Stomach (tissue), 8 donors: ENCODE measurements at regions not wholly inside any gene's neighbourhood (a gene's known extent, or its start where the extent isn't known, plus 50 kb on each side); places are given as distances from the start of the nearest gene placed in this dataset.

Experiments used
- DNase-seq, 2 donors: peaks; one replicate each; pipeline versions ENCODE4 v3.0.0 to v3.0.0-alpha.2; 2013 to 2019
- H3K27ac ChIP-seq, 5 donors: fragments of 200-600 bp in 4 of 5; sonication (generic) in 4 of 5; one replicate each; pipeline ENCODE4 v1.5.1; 2013 to 2019; ENCODE audit warnings: mild to moderate bottlenecking in 1 of 5, moderate library complexity in 1 of 5
- H3K27me3 ChIP-seq, 3 donors: fragments of 200-600 bp; sonication (generic); one replicate each; pipeline ENCODE4 v1.5.1; 2017 to 2019; ENCODE audit warnings: mixed run types in 1 of 3
- H3K36me3 ChIP-seq, 4 donors: fragments of 200-600 bp; sonication (generic); 1 replicate in 3 of 4; 2 replicates in 1 of 4; pipeline ENCODE4 v1.5.1; 2016 to 2019
- H3K4me1 ChIP-seq, 4 donors: fragments of 200-600 bp; sonication (generic); one replicate each; pipeline ENCODE4 v1.5.1; 2016 to 2019
- H3K4me3 ChIP-seq, 4 donors: fragments of 200-600 bp; sonication (generic) in 3 of 4; one replicate each; pipeline ENCODE4 v1.5.1; 2016 to 2019; ENCODE audit warnings: mild to moderate bottlenecking in 1 of 4
- H3K9me3 ChIP-seq, 4 donors: fragments of 200-600 bp; sonication (generic); one replicate each; pipeline ENCODE4 v1.5.1; 2016 to 2019
- EP300 ChIP-seq: sonication (generic); formaldehyde crosslinking; IDR thresholded peaks from one replicate; pipeline ENCODE4 v1.6.1; 2017; ENCODE audit warnings: antibody characterized with exemption
- POLR2A ChIP-seq, 4 donors: fragments of 450-650 bp; IDR thresholded peaks; one replicate each; pipeline ENCODE4 v1.6.1; 2016; ENCODE audit warnings: antibody characterized with exemption in 4 of 4, control low read depth in 2 of 4, mild to moderate bottlenecking in 1 of 4, moderate library complexity in 1 of 4
- POLR2AphosphoS5 ChIP-seq, 3 donors: sonication (generic); formaldehyde crosslinking; IDR thresholded peaks; one replicate each; pipeline ENCODE4 v1.6.1; 2016; ENCODE audit warnings: antibody characterized with exemption in 3 of 3
- WGBS, 5 donors: extraction: QIAGEN DNeasy Blood & Tissue Kit in 3 of 5; methylation state at CpG; one replicate each; pipeline versions ENCODE4 v1.1.5 to v1.1.7; 2013 to 2018; 5-methylcytosine and 5-hydroxymethylcytosine counted together
- intact Hi-C: fragments of 100-400 bp; cut with DNase I; formaldehyde crosslinking; loops from one replicate; pipeline ENCODE4 v1.15.1; 2023; ENCODE audit warnings: low total_unique reads
- TF ChIP-seq, protein P1 (sequence below), 7 experiments: fragments of 450-650 bp in 4 of 7; fragments of 200-600 bp in 3 of 7; sonication (generic) in 3 of 7; IDR thresholded peaks; one replicate each; pipeline ENCODE4 v1.5.1; 2016 to 2019; ENCODE audit warnings: antibody characterized with exemption in 7 of 7, control low read depth in 2 of 7, mild to moderate bottlenecking in 1 of 7
- donor health status: healthy with polysubstance abuse.
- donor health status: Bipolar disorder and iron deficiency.
- donor health status: healthy.

DNA sequence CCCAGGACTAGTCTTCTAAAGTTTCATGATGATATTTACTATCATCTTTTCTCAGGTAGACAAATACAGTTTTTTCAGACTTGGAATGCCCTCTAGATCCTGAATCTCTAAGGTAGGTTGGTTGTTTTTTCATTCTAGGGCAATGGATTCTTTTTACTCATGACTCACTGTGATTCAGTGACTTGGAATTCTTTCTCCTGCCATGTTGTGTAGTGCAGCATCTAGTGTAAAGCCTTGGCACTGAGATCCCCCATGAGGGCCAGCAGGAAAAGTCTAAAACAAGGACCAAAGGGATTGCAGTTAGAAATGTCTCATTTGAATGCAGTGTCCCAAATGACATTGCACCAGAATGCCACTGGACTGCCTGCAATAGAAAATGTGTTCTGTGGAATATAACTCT, 430.4 kb downstream of the NEBL start:
- Histone ChIP-seq H3K4me3 (no peak overlapping the region), H3K27ac (no peak overlapping the region), H3K9me3 (peaks cover 0 to 16% (median 8%) of the 10 kb centered on the region in 4 donors), H3K4me1 (no peaks in the 10 kb centered on the region), H3K36me3 (no peaks in the 10 kb centered on the region), H3K27me3 (no peaks in the 10 kb centered on the region)
- DNase-seq: no peak
- intact Hi-C loops: no loop called here
- TF ChIP-seq, protein P1, sequence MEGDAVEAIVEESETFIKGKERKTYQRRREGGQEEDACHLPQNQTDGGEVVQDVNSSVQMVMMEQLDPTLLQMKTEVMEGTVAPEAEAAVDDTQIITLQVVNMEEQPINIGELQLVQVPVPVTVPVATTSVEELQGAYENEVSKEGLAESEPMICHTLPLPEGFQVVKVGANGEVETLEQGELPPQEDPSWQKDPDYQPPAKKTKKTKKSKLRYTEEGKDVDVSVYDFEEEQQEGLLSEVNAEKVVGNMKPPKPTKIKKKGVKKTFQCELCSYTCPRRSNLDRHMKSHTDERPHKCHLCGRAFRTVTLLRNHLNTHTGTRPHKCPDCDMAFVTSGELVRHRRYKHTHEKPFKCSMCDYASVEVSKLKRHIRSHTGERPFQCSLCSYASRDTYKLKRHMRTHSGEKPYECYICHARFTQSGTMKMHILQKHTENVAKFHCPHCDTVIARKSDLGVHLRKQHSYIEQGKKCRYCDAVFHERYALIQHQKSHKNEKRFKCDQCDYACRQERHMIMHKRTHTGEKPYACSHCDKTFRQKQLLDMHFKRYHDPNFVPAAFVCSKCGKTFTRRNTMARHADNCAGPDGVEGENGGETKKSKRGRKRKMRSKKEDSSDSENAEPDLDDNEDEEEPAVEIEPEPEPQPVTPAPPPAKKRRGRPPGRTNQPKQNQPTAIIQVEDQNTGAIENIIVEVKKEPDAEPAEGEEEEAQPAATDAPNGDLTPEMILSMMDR (IDR thresholded peaks at IDR 0.05): no peak
- no peak for TF ChIP-seq POLR2A (IDR thresholded peaks at IDR 0.05)
- no peak for TF ChIP-seq POLR2AphosphoS5 (IDR thresholded peaks at IDR 0.05)
- TF ChIP-seq EP300: no peak

DNA sequence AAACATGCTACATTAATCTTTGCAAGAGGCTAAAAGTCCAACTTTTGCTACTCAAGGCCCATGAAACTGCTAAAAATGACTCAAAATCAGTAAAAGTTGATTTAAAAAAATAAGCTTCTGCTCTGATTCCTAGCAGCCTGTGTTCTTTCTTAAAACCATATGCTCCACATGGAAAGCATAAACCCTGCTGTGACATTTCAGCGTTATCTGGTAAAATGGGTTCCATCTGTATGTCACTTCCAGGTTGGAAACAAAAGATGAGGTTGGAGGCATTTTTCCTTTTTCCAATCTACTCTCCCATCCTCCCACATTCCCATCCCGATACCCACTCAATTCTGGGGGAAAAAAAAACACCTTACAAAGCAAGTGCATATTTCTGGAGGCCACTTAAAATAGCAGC, 439.5 kb downstream of the NEBL start:
- intact Hi-C loops: no loop called here
- 71 to 84% (median 80%) methylated on average over 2 of the region's 2 CpGs for WGBS, 5 donors

DNA sequence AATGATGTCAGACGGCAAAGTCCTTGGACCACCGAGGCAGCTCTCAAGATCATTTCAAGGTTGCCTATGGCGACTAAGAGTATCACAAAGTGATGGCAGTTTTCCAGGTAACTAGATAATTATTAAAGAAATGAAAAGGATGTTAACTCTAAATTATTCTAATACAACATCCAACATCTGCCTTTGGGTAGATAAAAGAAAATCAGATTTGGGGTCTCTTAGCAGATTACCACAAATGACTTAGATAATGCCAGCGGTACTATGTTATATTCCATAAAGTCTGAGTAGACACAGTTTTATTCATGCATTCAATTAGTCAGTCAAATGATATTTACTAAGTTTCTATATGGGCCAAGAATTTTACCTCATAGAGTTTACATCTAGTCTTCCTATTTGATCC, 441.3 kb downstream of the NEBL start:
- no peak overlapping the region for H3K27ac ChIP-seq
- H3K9me3 ChIP-seq: no peaks in the 10 kb centered on the region
- no peak for DNase-seq
- TF ChIP-seq, protein P1 (IDR thresholded peaks at IDR 0.05): no peak
- TF ChIP-seq POLR2A (IDR thresholded peaks at IDR 0.05) (no peak), EP300 (no peak), POLR2AphosphoS5 (IDR thresholded peaks at IDR 0.05) (no peak)
- no peaks in the 10 kb centered on the region for H3K36me3 ChIP-seq
- H3K4me1 ChIP-seq: no peaks in the 10 kb centered on the region
- WGBS, 5 donors: 67 to 83% (median 71%) methylated on average over 4 of the region's 4 CpGs
- no peak overlapping the region for H3K4me3 ChIP-seq
- intact Hi-C loops: no loop called here
- H3K27me3 ChIP-seq: no peaks in the 10 kb centered on the region

More for the DNA sequence above, 439.5 kb downstream of the NEBL start:
- H3K36me3 ChIP-seq: no peaks in the 10 kb centered on the region
- H3K9me3 ChIP-seq: no peaks in the 10 kb centered on the region
- no peak overlapping the region for H3K27ac ChIP-seq
- H3K4me3 ChIP-seq: no peak overlapping the region
- H3K27me3 ChIP-seq: no peaks in the 10 kb centered on the region
- TF ChIP-seq, protein P1 (IDR thresholded peaks at IDR 0.05): no peak
- TF ChIP-seq POLR2AphosphoS5 (IDR thresholded peaks at IDR 0.05): no peak
- TF ChIP-seq POLR2A (IDR thresholded peaks at IDR 0.05): no peak
- no peak for TF ChIP-seq EP300
- no peaks in the 10 kb centered on the region for H3K4me1 ChIP-seq
- no peak for DNase-seq

DNA sequence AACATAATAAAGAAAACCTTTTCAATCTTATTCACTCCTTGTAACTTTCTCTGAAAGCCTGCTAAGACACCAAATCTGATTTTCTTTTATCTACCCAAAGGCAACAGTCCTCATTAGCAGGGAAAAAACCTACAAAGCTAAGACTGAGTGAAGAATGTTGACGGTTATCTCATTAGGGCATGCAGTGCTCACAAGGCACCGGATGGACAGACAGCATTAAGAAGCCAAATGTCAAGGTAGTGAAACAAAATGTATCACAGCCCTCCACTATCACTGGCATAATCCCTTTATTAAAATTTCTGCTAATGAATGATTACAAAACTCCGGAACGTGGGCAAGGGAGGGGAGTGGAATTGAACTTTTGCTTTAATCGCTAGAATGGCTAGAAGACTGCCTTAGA, 442.8 kb downstream of the NEBL start:
- intact Hi-C loops: no loop called here
- no peaks in the 10 kb centered on the region for H3K27me3 ChIP-seq
- no peaks in the 10 kb centered on the region for H3K36me3 ChIP-seq
- H3K27ac ChIP-seq: no peak overlapping the region
- no peaks in the 10 kb centered on the region for H3K9me3 ChIP-seq
- 67 to 77% (median 74%) methylated on average over 5 of the region's 5 CpGs for WGBS, 5 donors
- no peak for DNase-seq
- no peak overlapping the region for H3K4me3 ChIP-seq
- TF ChIP-seq EP300 (no peak), POLR2AphosphoS5 (IDR thresholded peaks at IDR 0.05) (no peak), POLR2A (IDR thresholded peaks at IDR 0.05) (no peak)
- TF ChIP-seq, protein P1 (IDR thresholded peaks at IDR 0.05): no peak
- no peaks in the 10 kb centered on the region for H3K4me1 ChIP-seq
